Colonic mucosa (tissue), 4 donors: ENCODE measurements at regions not wholly inside any gene's neighbourhood (a gene's known extent, or its start where the extent isn't known, plus 50 kb on each side); places are given as distances from the start of the nearest gene placed in this dataset.

ENCODE experiments used
- DNase-seq: peaks from one replicate; pipeline ENCODE4 v3.0.0-alpha.2; 2020
- H3K27ac ChIP-seq: fragments of 200-600 bp; one replicate; pipeline ENCODE4 v1.8.0; 2021
- H3K27me3 ChIP-seq: fragments of 200-600 bp; one replicate; pipeline ENCODE4 v1.8.0; 2021
- H3K36me3 ChIP-seq: fragments of 200-600 bp; one replicate; pipeline ENCODE4 v1.8.0; 2021
- H3K4me1 ChIP-seq: fragments of 200-600 bp; one replicate; pipeline ENCODE4 v1.8.0; 2021; ENCODE audit warnings: mild to moderate bottlenecking
- H3K4me3 ChIP-seq: fragments of 200-600 bp; one replicate; pipeline ENCODE4 v1.8.0; 2021
- H3K9ac ChIP-seq, 2 donors: one replicate each; pipeline ENCODE4 v1.7.0; 2013; ENCODE audit warnings: control low read depth in 2 of 2, low read depth in 2 of 2, low read length in 2 of 2
- H3K9me3 ChIP-seq: fragments of 200-600 bp; one replicate; pipeline ENCODE4 v1.8.0; 2021
- CTCF ChIP-seq: fragments of 200-600 bp; IDR thresholded peaks from one replicate; pipeline ENCODE4 v1.8.0; 2022; ENCODE audit warnings: antibody characterized with exemption, mild to moderate bottlenecking
- intact Hi-C: fragments of 100-400 bp; cut with DNase I; formaldehyde crosslinking; loops from one replicate; pipeline ENCODE4 v1.14.1; 2022
- donor health status: healthy.
- donor health status: DM: no; HTN: no; CAD: no.
- donor health status: DM: no; HTN: no; CAD: no.

- no peak overlapping the region for H3K9ac ChIP-seq
- no peaks in the 10 kb centered on the region for H3K9me3 ChIP-seq
- intact Hi-C loops, result no loop called here
- H3K4me1 ChIP-seq, result no peaks in the 10 kb centered on the region
- TF ChIP-seq CTCF, result no peak
- no peak overlapping the region for H3K27ac ChIP-seq
- DNase-seq, result no peak
- no peak overlapping the region for H3K4me3 ChIP-seq
- no peaks in the 10 kb centered on the region for H3K36me3 ChIP-seq
- no peaks in the 10 kb centered on the region for H3K27me3 ChIP-seq
Measured at GRCh38 chr7:46387646-46388045, 466.6 kb upstream of the IGFBP3 start.

- no peak overlapping the region for H3K9ac ChIP-seq
Measured at GRCh38 chr7:46386428-46387399, 465.6 kb upstream of the IGFBP3 start.

GRCh38 chr7:46385662-46386309 lies 464.7 kb upstream of the IGFBP3 start:
- Histone ChIP-seq H3K9me3 (no peaks in the 10 kb centered on the region), H3K27me3 (no peaks in the 10 kb centered on the region), H3K4me3 (no peak overlapping the region), H3K4me1 (no peaks in the 10 kb centered on the region), H3K27ac (no peak overlapping the region), H3K36me3 (no peaks in the 10 kb centered on the region), H3K9ac (no peak overlapping the region)
- intact Hi-C loops, result no loop called here
- no peak for DNase-seq
- TF ChIP-seq CTCF, result no peak

More at GRCh38 chr7:46386428-46387399, 465.6 kb upstream of the IGFBP3 start:
- Histone ChIP-seq H3K27me3 (no peaks in the 10 kb centered on the region), H3K27ac (no peak overlapping the region), H3K4me1 (no peaks in the 10 kb centered on the region), H3K9me3 (no peaks in the 10 kb centered on the region), H3K36me3 (no peaks in the 10 kb centered on the region), H3K4me3 (no peak overlapping the region)
- no peak for DNase-seq
- intact Hi-C loops, result no loop called here
- TF ChIP-seq CTCF, result no peak

GRCh38 chr7:46383605-46384004 lies 462.5 kb upstream of the IGFBP3 start:
- no peaks in the 10 kb centered on the region for H3K9me3 ChIP-seq
- intact Hi-C loops, result no loop called here
- H3K27me3 ChIP-seq, result no peaks in the 10 kb centered on the region
- no peak overlapping the region for H3K9ac ChIP-seq
- DNase-seq, result no peak
- TF ChIP-seq CTCF, result no peak
- H3K27ac ChIP-seq, result no peak overlapping the region
- H3K4me3 ChIP-seq, result no peak overlapping the region
- no peaks in the 10 kb centered on the region for H3K4me1 ChIP-seq
- no peaks in the 10 kb centered on the region for H3K36me3 ChIP-seq

GRCh38 chr7:46369933-46370654 lies 449.0 kb upstream of the IGFBP3 start:
- no peak for DNase-seq
- no peaks in the 10 kb centered on the region for H3K36me3 ChIP-seq
- H3K9ac ChIP-seq, result no peak overlapping the region
- intact Hi-C loops, result no loop called here
- TF ChIP-seq CTCF, result no peak
- H3K4me1 ChIP-seq, result no peaks in the 10 kb centered on the region
- no peaks in the 10 kb centered on the region for H3K27me3 ChIP-seq
- no peak overlapping the region for H3K4me3 ChIP-seq
- no peaks in the 10 kb centered on the region for H3K9me3 ChIP-seq
- no peak overlapping the region for H3K27ac ChIP-seq
